ENCODE measurements at regions not wholly inside any gene's neighbourhood (a gene's known extent, or its start where the extent isn't known, plus 50 kb on each side); places are given as distances from the start of the nearest gene placed in this dataset.

DNA sequence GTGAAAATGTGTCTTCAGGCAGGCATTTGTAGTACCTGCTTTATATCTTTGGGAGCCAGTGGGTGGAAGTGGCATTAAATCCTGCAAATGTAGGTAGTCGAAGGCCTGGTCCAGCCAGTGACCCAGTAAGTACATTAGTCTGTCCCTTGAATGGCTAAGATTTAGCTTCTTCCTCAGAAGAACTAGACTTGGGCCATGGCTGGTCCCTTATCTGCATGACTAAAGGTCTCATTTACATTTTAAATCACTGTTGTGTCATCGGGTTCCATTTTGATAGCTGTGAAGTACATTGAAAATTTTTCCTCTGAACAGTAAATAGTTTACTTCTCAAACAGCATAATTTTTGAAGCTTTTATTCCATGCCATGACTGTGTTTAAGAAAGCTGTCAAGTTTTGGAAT, 438.4 kb upstream of the KLHL29 start:
- no peak for TF ChIP-seq RAD21 (IDR thresholded peaks at IDR 0.05; ENCODE audit: low read depth)
- TF ChIP-seq, protein P1, sequence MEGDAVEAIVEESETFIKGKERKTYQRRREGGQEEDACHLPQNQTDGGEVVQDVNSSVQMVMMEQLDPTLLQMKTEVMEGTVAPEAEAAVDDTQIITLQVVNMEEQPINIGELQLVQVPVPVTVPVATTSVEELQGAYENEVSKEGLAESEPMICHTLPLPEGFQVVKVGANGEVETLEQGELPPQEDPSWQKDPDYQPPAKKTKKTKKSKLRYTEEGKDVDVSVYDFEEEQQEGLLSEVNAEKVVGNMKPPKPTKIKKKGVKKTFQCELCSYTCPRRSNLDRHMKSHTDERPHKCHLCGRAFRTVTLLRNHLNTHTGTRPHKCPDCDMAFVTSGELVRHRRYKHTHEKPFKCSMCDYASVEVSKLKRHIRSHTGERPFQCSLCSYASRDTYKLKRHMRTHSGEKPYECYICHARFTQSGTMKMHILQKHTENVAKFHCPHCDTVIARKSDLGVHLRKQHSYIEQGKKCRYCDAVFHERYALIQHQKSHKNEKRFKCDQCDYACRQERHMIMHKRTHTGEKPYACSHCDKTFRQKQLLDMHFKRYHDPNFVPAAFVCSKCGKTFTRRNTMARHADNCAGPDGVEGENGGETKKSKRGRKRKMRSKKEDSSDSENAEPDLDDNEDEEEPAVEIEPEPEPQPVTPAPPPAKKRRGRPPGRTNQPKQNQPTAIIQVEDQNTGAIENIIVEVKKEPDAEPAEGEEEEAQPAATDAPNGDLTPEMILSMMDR (IDR thresholded peaks at IDR 0.05 in 2 of 3, conservative IDR thresholded peaks at IDR 0.05 in 1 of 3; ENCODE audit: borderline replicate concordance in 1 of 3, insufficient read depth in 1 of 3, low read depth in 2 of 3, low read length in 2 of 3) = no peak
